ENCODE measurements at regions not wholly inside any gene's neighbourhood (a gene's known extent, or its start where the extent isn't known, plus 50 kb on each side); places are given as distances from the start of the nearest gene placed in this dataset.

DNA sequence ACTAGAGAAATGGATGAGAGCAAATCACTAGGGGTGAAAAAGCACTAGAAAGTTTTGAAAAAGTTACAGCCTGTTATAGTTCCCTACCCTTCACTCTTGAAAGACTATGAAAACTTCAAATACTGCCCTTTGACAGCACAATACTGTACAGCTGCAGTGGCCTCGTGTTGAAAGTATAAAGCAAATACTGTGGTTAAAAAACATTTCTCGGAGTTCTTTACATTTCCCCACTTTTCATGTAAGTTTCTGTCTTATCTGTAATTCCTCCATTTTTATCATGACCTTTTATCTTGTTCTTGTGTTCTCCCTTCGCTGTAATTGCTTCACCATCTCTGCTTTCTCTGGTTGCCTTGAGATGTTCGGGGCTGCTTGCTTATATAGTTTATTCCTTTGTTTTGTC is 423.8 kb upstream of the CFAP20DC start:
- TF ChIP-seq CTCF (IDR thresholded peaks at IDR 0.05) (no peak), POLR2A (IDR thresholded peaks at IDR 0.05) (no peak), POLR2AphosphoS5 (IDR thresholded peaks at IDR 0.05) (no peak)
